Activated CD4-positive, alpha-beta T cell treated with anti-CD3 and anti-CD28 coated beads, Interleukin-2, Interleukin-6, amounts not matched to agents 100 ng/mL and 50 ng/mL, durations not matched to agents 16 hours and 8 hours (primary cell): ENCODE measurements at regions not wholly inside any gene's neighbourhood (a gene's known extent, or its start where the extent isn't known, plus 50 kb on each side); places are given as distances from the start of the nearest gene placed in this dataset.
"Not testable (repeated sequence)": the region's sequence is repeated elsewhere in the genome, so short reads cannot be mapped to it uniquely, and the experiment has no call there.

Experiments used
- DNase-seq: peaks from one replicate; pipeline ENCODE4 v3.0.0-alpha.2; 2020

DNA sequence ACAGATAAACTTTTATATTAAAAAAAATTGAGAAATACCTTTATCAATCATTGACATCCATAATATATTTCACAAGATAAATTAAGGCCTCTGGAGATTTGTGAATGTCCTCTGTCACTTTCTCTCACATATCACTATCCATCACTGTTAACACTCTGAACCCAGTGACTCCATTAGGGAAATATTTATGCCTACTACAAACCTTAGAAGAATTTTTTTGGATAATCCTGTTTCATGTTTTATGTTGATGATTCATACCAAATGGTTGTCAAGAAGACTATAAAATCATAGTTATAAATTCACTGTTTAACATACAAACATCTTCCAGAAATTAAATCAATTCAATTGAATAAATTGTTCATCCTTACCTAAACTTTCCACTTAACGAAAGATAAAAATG, 357.6 kb upstream of the CDH10 start:
- no peak for DNase-seq

DNA sequence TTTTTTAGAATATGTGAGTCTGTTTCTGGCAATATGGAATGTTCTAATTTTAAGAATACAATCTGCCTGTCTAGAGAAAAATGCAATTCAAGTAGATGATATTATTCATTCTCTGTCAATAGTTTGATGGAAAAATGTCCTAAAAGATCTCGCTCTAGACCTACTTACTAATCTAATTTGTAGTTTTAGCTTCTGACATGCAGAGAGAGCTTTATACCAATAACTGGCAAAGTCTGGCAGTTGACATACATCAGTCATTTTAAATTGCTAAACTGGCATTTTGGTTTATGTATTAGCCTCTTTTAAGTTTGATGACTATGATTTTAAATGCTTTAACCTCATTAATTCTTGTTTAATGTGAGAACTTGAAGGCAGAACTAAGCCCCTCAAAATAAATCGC, 355.0 kb upstream of the CDH10 start:
- DNase-seq = no peak

DNA sequence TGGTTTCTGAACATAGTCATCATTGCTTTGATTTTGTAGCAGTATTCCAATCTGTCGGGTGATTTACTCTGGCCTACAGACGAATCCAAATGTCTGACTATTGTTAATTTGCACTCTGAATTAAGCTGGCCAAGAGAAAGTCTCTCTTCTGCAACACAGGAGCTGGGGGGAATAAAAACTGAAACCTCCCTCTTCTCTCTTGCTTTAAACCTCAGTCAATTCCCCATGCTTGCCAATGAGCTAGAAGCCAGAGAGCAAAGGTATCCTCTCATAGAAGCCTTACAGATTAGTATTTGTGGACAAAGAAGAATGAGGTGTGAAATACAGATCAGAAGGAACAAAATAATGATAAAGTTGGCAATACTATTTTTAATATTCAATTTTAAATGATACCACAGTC, 353.9 kb upstream of the CDH10 start:
- no peak for DNase-seq

DNA sequence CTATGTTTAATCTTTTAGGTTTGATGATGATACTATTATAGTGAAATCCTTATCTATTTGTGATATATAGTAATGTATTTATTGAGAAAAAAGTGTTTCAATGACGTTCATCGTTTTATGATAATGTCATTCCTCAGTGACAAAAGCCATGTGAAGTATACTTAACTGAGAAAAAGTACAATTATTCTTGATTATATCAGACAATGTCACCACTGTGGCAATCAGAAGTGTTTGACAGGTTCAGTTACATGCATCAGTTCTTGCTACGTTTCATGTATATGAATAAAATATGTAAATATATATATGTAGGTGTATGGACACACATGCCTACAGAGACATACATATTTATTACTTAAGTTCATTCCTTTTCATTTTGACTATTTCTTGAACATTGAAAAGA, 341.5 kb upstream of the CDH10 start:
- no peak for DNase-seq

DNA sequence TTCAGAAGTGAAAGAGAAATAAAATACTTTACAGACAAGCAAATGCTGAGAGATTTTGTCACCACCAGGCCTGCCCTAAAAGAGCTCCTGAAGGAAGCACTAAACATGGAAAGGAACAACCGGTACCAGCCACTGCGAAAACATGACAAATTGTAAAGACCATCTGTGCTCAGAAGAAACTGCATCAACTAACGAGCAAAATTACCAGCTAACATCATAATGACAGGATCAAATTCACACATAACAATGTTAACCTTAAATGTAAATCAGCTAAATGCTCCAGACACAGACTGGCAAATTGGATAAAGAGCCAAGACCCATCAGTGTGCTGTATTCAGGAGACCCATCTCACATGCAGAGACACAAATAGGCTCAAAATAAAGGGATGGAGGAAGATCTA, 333.8 kb upstream of the CDH10 start:
- DNase-seq = not testable (repeated sequence)

DNA sequence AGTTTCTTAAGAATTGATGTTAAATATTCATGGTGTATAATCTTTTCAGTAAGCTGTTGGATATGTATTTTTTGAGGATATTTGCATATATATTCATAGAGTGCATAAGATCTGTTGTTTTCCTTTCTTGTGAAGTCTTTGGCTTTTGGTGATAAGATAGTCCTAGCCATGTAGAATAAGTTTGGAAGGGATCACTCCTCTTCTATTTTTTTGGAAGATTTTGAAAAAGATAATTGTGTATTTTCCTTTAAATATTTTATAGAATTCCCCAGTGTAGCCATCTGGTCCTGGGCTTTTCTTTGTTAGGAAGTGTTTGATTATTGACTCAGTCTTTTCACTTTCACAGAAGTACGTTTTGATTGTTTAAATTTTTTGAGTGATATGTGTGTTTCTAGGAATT, 318.8 kb upstream of the CDH10 start:
- DNase-seq = no peak

DNA sequence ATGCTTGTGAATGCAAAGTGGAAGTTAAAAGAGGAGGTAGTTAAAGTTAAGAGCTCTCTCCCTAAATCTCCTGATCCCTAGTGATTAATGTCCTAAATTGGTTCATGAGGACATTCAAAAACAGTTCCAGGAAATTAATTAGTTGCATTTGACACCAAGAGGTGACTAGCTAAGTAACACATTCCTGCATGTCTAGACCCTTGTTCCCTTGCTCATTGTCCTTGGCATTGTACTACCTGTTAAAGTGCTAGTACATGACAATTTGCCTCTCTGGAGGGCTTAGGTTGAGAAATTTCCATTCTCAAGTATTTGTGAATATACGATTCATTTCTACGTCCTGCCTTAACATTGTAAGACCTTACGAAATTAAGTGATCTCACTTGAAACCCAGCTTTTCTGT, 278.6 kb upstream of the CDH10 start:
- no peak for DNase-seq

DNA sequence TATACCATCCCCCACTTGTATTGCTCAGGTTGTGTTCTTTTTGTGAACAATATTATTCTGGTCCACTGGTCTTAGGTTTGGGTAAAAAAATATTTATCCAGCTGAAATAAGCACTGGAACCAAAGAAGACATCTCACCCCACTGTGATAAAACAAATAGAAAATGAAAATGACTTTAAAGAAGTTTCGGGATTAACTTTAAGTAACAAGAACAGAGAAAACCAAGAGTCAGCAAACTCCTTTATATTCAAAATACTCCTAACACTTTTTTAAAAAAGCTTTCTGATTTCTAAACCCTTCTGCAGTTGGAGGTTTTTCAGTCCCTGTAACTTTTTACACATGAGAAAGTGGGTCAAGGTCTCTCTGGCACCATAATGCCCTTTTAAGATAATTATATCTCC, 273.9 kb upstream of the CDH10 start:
- DNase-seq = no peak

DNA sequence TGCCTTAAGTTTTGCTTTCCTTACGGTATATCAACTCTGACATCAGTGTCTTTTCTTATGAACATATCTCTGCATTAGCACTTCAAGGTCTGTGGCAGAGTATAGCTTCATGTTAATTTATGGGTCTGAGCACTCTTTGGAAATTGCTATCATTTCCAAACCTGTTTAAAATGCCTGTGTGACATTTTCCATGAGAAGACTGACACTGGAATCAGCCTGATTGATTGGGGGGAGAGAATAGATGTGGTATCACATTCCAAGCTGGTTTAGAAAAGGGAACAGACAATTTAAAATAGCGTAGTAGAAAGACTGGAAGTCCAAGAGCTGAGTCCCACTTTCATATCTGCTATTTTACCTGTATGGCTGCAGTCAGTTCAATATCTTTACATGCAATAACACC, 272.1 kb upstream of the CDH10 start:
- DNase-seq = no peak

DNA sequence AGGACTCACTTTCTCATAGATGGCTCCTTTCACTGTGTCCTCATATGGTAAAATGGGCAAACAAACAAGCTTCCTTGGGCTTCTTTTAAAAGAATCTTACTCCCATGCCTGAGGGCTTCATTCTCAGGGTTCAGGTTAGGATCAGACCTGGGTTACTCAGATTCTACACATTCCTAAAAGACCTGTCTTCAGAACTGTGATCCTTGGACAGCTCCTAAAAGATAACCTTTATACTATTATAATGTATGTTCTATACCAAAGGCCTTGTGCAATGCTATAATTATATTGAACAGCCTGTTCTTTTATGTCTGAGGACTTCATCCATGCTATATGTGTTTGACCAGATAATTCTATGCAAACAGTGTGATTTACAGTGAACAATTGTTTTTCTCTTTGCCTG, 264.4 kb upstream of the CDH10 start:
- no peak for DNase-seq

DNA sequence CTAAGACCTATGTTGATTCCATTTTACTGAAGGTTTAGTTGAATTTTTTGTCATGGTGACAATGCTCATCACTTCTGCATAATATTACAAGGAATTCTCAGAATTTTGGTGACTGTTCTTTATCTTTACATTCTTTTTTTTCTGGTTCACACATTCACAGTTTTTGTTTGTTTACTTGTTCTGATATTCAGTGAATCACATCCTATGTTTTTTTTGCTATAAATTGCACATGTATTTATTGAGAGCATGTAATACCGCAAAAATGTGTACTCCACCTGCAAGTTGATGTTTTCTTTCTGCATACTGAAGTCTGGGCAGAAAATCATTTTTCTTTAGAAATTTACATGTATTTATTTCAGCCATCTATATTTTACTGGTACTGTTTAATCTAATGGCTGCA, 261.9 kb upstream of the CDH10 start:
- DNase-seq = no peak

DNA sequence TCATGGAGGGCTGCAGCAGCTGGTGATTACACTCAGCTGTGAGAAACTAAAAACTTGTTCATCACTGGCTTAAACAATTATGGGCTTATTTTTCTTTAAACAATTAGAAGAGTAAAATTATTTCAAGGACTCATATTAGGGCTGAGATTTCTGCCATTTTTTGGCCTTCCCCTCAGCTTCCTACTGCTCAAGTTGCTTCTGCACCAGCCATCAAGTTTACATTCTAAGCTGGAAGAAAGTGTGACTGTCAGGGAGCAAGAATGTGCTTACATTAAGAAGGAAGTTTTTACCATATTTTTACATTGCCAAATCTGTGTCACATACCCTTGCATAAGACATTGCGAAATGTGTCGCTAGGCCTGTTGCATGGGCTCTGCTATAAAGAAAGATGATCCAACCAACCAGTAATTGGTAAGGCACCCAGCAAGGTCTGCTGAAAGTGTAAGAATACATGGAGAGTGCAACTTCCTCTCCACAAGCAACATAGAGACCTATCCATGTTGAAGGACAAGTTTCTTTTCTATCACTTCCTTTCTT, 260.3 kb upstream of the CDH10 start:
- no peak for DNase-seq

DNA sequence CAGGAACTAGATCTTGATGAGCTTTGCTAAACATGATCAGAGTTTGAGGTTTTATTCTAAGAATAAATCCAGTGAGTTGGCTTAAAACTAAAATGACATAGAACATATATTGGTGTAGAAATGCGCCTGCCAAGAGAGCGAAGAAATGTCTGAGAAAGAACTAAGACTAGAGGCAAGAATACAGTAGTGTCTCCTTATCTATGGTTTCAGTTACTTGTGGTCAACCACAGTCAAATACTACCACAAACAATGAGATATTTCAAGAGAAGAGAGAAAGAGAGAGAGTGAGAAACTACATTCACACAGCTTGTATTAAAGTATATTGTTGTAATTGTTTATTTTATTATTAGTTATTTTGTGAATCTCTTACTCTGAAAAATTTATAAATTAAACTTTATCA, 254.4 kb upstream of the CDH10 start:
- no peak for DNase-seq

DNA sequence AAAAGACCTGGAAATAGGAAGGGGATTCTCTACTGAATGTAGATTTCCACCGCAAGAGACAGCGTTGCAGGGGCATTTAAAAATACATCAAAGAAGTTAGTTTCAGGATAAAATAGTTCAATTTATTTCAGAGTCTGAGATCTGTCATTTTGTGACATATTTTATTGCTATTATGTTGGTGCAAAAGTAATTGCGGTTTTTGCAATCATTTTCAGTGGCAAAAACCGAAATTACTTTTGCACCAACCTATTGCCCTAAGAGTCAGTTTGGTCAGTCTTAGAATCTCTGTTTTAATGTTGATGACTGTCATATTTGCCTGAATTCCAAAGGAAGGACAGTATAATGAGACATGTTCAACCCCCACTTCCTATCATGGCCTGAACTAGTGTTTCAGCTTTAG, 219.5 kb upstream of the CDH10 start:
- DNase-seq = no peak

DNA sequence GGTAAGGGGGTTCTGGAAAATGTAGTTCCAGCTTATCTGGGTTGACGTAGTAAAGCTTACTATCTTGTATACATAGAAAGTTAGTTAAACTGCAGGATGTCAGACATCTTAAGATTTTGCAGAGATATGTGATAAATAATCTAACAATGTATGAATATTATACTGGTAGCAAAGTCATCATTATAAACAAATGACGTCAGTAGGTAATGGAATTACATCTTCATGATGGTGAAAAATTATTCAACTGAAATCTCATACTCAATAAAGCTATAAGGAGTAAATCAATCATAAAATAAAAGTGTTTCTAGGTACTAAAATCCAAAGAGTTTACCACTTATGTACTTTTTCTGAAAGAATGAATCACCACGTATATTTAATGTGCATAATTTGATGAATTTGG, 217.3 kb upstream of the CDH10 start:
- no peak for DNase-seq

DNA sequence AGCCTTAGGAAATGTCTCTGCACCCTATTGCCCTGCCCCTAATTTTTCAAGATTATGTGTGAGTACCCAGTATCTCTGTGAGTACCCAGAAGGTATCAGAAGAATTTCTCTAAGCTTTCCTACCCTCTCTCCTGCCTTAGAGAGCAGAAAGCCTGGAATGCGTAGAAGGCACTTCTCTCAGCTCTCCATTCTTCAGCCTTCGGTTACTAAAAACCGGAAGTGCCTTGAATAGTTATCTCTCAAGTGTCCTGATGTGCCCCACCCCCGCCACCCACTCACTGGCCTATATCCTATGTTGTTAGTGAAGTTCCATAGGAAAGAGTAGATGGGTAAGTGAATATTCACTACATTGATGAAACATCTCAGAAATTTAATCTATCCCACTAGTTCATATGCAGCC, 210.7 kb upstream of the CDH10 start:
- no peak for DNase-seq

DNA sequence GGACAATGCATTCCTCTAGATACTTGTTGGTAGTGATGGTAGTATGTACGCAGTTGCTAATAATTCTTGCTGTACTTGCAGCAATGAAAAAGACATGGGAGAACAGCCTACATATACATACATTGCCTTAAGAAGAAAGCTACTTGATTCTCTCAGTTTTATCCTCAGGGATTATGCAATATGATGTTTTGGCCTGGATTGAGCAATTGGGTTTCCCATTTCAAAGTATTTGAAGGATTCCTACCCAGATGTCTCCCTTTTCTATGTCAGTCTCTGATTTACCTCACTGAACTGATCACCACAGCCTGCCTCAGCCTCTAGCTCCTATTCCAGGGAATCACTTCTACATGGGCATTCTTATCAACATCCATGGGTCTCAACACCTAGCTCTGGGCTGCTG, 210.1 kb upstream of the CDH10 start:
- no peak for DNase-seq

DNA sequence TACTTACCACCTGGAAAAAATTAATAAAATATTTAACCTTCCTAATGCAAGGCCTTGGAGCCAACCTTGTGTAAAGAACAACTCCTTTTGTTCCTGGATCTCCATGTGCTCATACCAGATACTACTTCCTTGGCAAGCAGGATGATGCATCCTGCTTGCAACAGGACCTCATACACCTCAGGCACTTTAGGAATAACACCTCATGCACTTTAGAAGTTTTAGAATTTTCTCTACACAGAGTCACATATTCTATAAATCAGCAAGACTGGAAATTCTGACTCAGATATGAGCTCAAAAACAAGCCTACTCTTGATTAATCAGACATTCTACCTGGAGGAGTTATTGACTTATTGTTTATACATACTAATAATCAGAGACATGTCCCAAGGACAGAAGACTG, 209.6 kb upstream of the CDH10 start:
- no peak for DNase-seq

DNA sequence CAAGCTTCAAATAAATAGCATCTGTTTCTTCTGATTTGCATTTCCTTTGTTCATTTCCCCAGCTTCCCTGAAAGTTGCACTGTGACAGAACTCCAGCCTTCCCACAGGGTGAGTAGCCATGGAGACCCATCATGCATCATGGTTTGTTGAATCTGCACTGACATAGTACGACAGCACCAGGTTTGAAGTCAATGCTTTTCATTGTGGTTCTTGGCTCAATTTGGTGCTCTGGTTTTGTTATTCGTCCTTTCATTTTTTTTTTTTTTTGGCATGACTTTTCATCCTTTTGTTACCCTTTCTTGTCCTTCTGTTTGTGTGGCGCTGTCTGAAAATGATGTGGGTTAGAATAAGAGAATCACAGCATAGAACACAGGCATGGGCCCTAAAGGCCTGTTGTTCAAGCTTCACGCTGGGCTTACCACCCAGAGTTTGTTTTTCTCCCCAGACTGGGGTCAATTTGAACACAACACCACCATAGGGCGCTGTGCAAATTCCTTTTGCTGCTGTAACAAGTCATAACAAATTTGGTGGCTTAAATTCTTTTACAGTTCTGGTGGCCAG, 206.2 kb upstream of the CDH10 start:
- DNase-seq = no peak

DNA sequence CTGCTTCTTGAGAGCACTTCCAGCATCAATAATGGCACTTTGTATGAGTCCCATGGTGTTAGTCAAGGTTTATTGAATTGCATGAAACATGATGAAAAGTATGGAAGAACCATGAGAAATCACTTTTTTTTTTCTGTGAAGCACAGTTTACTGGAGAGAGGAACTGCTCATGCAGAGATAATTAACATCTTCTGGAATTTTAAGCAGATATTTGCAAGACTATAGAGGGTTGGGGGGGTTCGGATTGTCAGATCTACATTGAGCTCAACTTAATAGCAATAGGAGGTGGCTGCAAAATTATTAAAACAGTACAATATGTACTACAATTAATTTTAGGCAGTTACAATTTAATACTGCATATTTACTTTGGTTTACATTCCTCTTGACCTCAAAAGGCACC, 204.4 kb upstream of the CDH10 start:
- DNase-seq = no peak

DNA sequence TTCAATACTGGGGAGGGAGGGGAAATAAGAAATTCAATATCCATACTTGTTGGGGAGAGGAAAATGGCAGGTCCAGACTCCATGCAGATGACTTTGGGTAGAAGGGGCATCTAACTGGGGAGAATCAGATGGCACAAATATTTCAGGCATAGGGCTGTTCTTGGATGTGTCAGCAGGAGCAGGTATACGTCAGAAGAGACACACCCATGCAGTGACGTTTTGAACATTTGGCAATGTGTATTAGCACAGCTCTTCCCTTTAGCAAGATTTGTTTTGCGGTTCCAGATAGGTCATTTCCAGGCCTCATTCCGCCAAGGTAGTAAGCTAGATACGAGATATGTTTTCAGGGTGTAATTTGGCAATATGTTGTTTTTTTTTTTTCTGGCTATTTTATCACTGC, 187.2 kb upstream of the CDH10 start:
- DNase-seq = no peak

DNA sequence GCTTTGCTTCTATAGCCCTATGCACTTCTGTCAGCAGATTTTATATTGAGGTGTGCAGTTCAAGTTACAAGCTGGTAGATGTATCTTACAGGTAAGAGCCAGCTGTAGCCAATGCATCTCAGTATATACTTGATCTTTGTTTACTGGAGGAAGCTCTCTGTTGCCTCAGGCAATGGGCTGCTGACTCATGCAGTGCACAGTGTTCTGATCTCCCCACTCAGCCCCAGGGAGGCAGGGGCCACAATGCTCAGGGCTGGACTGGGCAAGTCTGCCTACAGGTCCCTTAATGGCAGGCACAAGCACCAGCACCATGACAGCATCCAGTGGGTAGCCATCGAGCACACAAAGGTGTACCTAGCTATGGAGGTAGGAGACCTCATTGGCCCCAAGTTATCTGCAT, 178.8 kb upstream of the CDH10 start:
- no peak for DNase-seq

DNA sequence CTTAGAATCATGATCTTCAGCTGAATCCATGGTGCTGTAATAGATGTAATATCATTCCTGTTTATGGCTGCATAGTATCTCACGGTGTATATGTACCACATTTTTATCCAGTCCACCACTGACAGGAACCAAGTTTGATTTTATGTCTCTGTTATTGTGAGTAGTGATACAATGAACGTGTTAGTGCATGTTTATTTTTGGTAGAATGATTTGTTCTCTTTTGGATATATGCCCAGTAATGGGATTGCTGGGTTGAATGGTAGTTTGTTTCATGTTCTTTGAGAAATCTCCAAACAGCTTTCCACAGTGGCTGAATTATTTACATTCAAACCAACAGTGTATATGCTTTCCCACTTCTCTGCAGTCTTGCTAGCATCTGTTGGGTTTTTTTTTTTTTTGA, 175.1 kb upstream of the CDH10 start:
- no peak for DNase-seq

DNA sequence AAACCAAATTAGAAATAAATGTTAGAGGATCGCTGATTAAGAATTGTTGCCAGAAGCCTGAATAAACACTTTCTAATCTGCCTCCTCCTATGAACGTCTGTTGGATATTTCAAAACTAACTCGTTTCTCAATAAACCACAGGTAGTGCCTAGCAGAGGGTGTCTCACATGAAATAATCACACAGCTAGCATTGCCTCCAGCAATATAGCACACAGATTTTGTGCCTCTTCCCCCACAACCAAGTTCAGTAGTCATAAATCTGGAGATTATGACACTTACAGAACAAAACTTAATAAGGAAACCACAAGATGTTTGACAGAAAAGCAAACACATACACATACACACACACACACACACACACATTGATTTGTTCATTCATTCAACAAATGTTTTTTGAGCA, 173.2 kb upstream of the CDH10 start:
- DNase-seq = no peak

DNA sequence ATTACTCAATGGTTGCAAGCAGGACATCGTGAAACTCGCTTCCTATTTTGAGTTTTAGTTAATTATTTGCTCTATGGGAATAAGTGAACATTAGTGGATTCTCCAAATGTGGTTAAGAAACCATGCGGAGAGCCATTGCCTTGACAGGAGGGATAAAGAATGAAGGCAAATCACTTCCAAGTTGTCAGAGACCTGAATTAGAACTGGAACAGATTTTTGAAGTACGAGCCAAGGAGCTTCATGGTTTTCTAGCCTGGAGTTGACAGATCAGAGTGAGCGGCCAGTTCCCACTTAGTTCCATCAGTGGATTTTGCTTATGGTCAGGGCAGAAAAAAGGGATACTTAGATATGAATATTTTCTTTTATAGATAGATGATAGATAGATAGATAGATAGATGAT, 171.4 kb upstream of the CDH10 start:
- no peak for DNase-seq

DNA sequence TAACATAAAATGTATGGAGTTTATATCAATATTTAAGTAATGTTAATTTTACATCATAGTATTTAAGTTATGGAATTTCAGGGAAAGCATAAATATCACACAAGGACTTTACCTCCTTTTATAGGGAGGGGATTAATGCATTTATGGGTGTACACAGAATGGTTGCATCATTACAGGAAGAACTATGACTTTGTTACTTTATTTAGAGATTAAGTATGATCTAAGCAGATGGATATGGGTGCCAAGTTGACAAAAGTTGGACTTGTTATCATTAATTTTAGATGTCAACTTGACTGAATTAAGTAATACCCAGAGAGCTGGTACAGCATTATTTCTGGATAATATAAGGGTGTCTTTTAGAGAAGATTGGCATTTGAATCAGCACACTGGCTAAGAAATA, 160.5 kb upstream of the CDH10 start:
- no peak for DNase-seq
